ENCODE measurements at regions not wholly inside any gene's neighbourhood (a gene's known extent, or its start where the extent isn't known, plus 50 kb on each side); places are given as distances from the start of the nearest gene placed in this dataset.

DNA sequence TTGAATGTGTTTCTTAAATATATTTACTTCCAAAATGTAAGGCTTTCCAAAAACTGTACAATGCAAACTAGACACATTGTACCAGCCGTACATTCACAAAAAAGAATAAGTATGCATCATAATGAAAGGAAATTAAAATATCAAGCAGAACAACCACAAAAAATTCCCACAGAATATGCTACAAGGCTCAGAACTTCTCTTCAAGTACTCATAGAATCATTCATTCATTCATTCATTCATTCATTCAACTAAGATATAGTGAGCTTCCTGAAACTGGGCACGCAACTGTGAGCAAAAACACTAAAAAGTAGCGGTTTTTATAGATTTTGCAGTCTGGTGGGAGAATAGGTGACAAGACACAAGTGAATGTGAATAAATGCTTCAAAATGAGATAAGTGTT lies 690.1 kb downstream of the KCNA4 start:
- Histone ChIP-seq H3K4me3 (ENCODE audit: low read depth, low read length) (no peak overlapping the region), H3K9me3 (ENCODE audit: severe bottlenecking) (no peaks in the 10 kb centered on the region), H3K36me3 (no peaks in the 10 kb centered on the region), H3K27ac (no peak overlapping the region), H3K27me3 (ENCODE audit: insufficient read depth, low read depth, severe bottlenecking) (no peaks in the 10 kb centered on the region)
- TF ChIP-seq, protein P1, sequence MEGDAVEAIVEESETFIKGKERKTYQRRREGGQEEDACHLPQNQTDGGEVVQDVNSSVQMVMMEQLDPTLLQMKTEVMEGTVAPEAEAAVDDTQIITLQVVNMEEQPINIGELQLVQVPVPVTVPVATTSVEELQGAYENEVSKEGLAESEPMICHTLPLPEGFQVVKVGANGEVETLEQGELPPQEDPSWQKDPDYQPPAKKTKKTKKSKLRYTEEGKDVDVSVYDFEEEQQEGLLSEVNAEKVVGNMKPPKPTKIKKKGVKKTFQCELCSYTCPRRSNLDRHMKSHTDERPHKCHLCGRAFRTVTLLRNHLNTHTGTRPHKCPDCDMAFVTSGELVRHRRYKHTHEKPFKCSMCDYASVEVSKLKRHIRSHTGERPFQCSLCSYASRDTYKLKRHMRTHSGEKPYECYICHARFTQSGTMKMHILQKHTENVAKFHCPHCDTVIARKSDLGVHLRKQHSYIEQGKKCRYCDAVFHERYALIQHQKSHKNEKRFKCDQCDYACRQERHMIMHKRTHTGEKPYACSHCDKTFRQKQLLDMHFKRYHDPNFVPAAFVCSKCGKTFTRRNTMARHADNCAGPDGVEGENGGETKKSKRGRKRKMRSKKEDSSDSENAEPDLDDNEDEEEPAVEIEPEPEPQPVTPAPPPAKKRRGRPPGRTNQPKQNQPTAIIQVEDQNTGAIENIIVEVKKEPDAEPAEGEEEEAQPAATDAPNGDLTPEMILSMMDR (IDR thresholded peaks at IDR 0.05; ENCODE audit: low read depth, low read length) = no peak
- no peak for DNase-seq

DNA sequence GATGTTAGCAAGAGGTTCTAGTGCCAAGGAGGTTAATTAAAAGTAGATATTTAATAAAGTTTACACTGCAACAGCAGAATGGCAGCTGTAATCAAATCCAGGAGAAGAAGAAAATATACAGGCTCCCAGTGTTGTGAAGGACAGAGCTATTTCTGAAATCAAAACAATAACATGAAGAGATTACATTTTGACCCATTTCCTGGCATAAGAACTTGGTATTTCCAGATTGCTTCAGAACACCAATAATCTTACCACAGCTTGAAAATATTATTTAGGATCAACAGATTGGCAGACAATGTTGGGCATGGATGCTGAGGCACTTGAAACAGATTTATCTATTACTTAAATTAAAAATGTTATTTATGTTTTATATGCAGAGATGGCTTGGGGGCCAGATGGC lies 692.5 kb downstream of the KCNA4 start:
- H3K27me3 ChIP-seq (ENCODE audit: insufficient read depth, low read depth, severe bottlenecking) = no peaks in the 10 kb centered on the region
- no peaks in the 10 kb centered on the region for H3K36me3 ChIP-seq
- TF ChIP-seq, protein P1 (IDR thresholded peaks at IDR 0.05; ENCODE audit: low read depth, low read length) = no peak
- H3K9me3 ChIP-seq (ENCODE audit: severe bottlenecking) = no peaks in the 10 kb centered on the region
- no peak for DNase-seq
- H3K4me3 ChIP-seq (ENCODE audit: low read depth, low read length) = no peak overlapping the region
- H3K27ac ChIP-seq = no peak overlapping the region

GRCh38 chr11:29321293-29322132 lies 695.3 kb downstream of the KCNA4 start:
- Histone ChIP-seq H3K27ac (no peak overlapping the region), H3K27me3 (ENCODE audit: insufficient read depth, low read depth, severe bottlenecking) (no peaks in the 10 kb centered on the region), H3K9me3 (ENCODE audit: severe bottlenecking) (no peaks in the 10 kb centered on the region), H3K36me3 (no peaks in the 10 kb centered on the region), H3K4me3 (ENCODE audit: low read depth, low read length) (no peak overlapping the region)
- DNase-seq = no peak
- TF ChIP-seq, protein P1 (IDR thresholded peaks at IDR 0.05; ENCODE audit: low read depth, low read length) = no peak

DNA sequence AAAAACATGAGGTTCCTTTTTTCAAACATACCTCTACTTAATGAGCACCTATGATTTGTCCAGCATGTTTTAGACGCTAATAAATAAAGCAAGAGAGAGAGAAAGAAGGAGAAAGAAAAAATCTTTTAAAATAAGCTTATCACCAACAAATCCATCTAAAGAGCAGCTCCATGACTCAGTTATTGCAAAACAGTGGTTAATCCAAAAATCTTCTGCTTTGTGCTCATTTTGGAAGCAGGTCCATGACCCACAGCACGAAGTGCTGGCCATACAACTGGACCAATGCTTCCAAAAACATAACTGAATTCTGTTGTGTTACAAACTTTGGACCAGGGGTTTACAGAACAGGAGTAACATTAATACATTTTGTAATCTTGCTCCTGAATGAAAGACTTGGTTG lies 696.6 kb downstream of the KCNA4 start:
- no peaks in the 10 kb centered on the region for H3K27me3 ChIP-seq (ENCODE audit: insufficient read depth, low read depth, severe bottlenecking)
- no peaks in the 10 kb centered on the region for H3K9me3 ChIP-seq (ENCODE audit: severe bottlenecking)
- no peaks in the 10 kb centered on the region for H3K36me3 ChIP-seq
- H3K27ac ChIP-seq = no peak overlapping the region
- no peak overlapping the region for H3K4me3 ChIP-seq (ENCODE audit: low read depth, low read length)
- no peak for DNase-seq
- TF ChIP-seq, protein P1 (IDR thresholded peaks at IDR 0.05; ENCODE audit: low read depth, low read length) = no peak

- no peak overlapping the region for H3K4me3 ChIP-seq (ENCODE audit: low read depth, low read length)
- H3K27me3 ChIP-seq (ENCODE audit: insufficient read depth, low read depth, severe bottlenecking) = no peaks in the 10 kb centered on the region
- no peaks in the 10 kb centered on the region for H3K9me3 ChIP-seq (ENCODE audit: severe bottlenecking)
- no peak overlapping the region for H3K27ac ChIP-seq
- H3K36me3 ChIP-seq = no peaks in the 10 kb centered on the region
- TF ChIP-seq, protein P1 (IDR thresholded peaks at IDR 0.05; ENCODE audit: low read depth, low read length) = no peak
- no peak for DNase-seq
These were observed 697.6 kb downstream of the KCNA4 start for GRCh38 chr11:29319210-29319609.
